Hepatocyte (in vitro differentiated cells): ENCODE measurements at regions not wholly inside any gene's neighbourhood (a gene's known extent, or its start where the extent isn't known, plus 50 kb on each side); places are given as distances from the start of the nearest gene placed in this dataset.

Experiments
- DNase-seq: peaks from one replicate; pipeline ENCODE4 v3.0.0-alpha.2; 2016; ENCODE audit warnings: low spot score
- H2AFZ ChIP-seq: fragments of 200-600 bp; sonication (generic); 2 replicates; pipeline ENCODE4 v1.6.0; 2016; ENCODE audit warnings: antibody characterized with exemption, mild to moderate bottlenecking
- H3K27ac ChIP-seq: fragments of 200-600 bp; sonication (generic); 2 replicates; pipeline ENCODE4 v1.5.1; 2016; ENCODE audit warnings: mild to moderate bottlenecking
- H3K27me3 ChIP-seq: fragments of 200-600 bp; sonication (generic); 2 replicates; pipeline ENCODE4 v1.6.1; 2016
- H3K36me3 ChIP-seq: fragments of 200-600 bp; sonication (generic); replicated peaks from 2 replicates; pipeline ENCODE4 v1.5.1; 2016; ENCODE audit warnings: low read depth; ENCODE audit not compliant: insufficient read depth
- H3K4me1 ChIP-seq: fragments of 200-600 bp; sonication (generic); 2 replicates; pipeline ENCODE4 v1.5.1; 2016; ENCODE audit warnings: mild to moderate bottlenecking, moderate library complexity; ENCODE audit not compliant: insufficient read depth
- H3K4me2 ChIP-seq: fragments of 200-600 bp; sonication (generic); 2 replicates; pipeline ENCODE4 v1.6.0; 2016
- H3K4me3 ChIP-seq: fragments of 200-600 bp; sonication (generic); 2 replicates; pipeline ENCODE4 v1.5.1; 2016; ENCODE audit warnings: mild to moderate bottlenecking
- H3K79me2 ChIP-seq: fragments of 200-600 bp; sonication (generic); 2 replicates; pipeline ENCODE4 v1.6.0; 2017; ENCODE audit warnings: mild to moderate bottlenecking
- H3K9me2 ChIP-seq: fragments of 200-600 bp; sonication (generic); replicated peaks from 2 replicates; pipeline ENCODE4 v1.6.0; 2017; ENCODE audit warnings: mild to moderate bottlenecking; ENCODE audit not compliant: insufficient read depth
- H3K9me3 ChIP-seq: fragments of 200-600 bp; sonication (generic); 2 replicates; pipeline ENCODE4 v1.5.1; 2016; ENCODE audit warnings: low read depth, mild to moderate bottlenecking
- H4K20me1 ChIP-seq: fragments of 200-600 bp; sonication (generic); 2 replicates; pipeline ENCODE4 v1.6.0; 2016; ENCODE audit warnings: mild to moderate bottlenecking; ENCODE audit not compliant: insufficient read depth, poor library complexity, severe bottlenecking
- CTCF ChIP-seq: fragments of 200-600 bp; sonication (generic); IDR thresholded peaks from 2 replicates; pipeline ENCODE4 v1.5.1; 2016; ENCODE audit warnings: antibody characterized with exemption, mild to moderate bottlenecking; ENCODE audit not compliant: poor library complexity
- EZH2 ChIP-seq: fragments of 200-600 bp; sonication (generic); IDR thresholded peaks from 2 replicates; pipeline ENCODE4 v1.6.1; 2016; ENCODE audit warnings: antibody characterized with exemption, mild to moderate bottlenecking, borderline replicate concordance
- EZH2phosphoT487 ChIP-seq: fragments of 200-600 bp; sonication (generic); IDR thresholded peaks from one replicate; pipeline ENCODE4 v1.6.1; 2018; ENCODE audit warnings: antibody characterized with exemption, mild to moderate bottlenecking, low read depth, moderate library complexity; ENCODE audit not compliant: unreplicated experiment, severe bottlenecking
- WGBS: methylation state at CpG from one replicate; pipeline ENCODE4 v1.1.6; 2016; ENCODE audit warnings: low lambda C conversion rate; ENCODE audit errors: missing lambda C conversion rate; 5-methylcytosine and 5-hydroxymethylcytosine counted together

GRCh38 chr4:58749206-58749605 is 1639.0 kb upstream of the IGFBP7 start:
- WGBS: 22% methylated on average over 8 of the region's 8 CpGs
- Histone ChIP-seq H4K20me1 (no peaks in the 10 kb centered on the region), H3K4me1 (peaks cover 8% of the 10 kb centered on the region), H3K36me3 (no peaks in the 10 kb centered on the region), H3K9me2 (no peaks in the 10 kb centered on the region), H3K27ac (peak overlapping the region; percentile 2), H3K4me3 (no peak overlapping the region), H3K9me3 (no peaks in the 10 kb centered on the region), H2AFZ (no peak overlapping the region), H3K4me2 (peak overlapping the region; percentile 49), H3K79me2 (no peaks in the 10 kb centered on the region), H3K27me3 (no peaks in the 10 kb centered on the region)
- peak; percentile 76 for DNase-seq
- TF ChIP-seq EZH2phosphoT487: no peak
- TF ChIP-seq CTCF: no peak
- TF ChIP-seq EZH2: no peak

GRCh38 chr4:58740897-58741296 is 1630.7 kb upstream of the IGFBP7 start:
- Histone ChIP-seq H3K79me2 (no peaks in the 10 kb centered on the region), H2AFZ (no peak overlapping the region), H3K36me3 (no peaks in the 10 kb centered on the region), H3K4me1 (no peaks in the 10 kb centered on the region), H3K9me2 (no peaks in the 10 kb centered on the region), H4K20me1 (no peaks in the 10 kb centered on the region), H3K9me3 (no peaks in the 10 kb centered on the region), H3K27me3 (no peaks in the 10 kb centered on the region), H3K27ac (no peak overlapping the region), H3K4me2 (no peak overlapping the region), H3K4me3 (no peak overlapping the region)
- no peak for TF ChIP-seq EZH2
- DNase-seq: no peak

GRCh38 chr4:58739275-58739674 is 1629.1 kb upstream of the IGFBP7 start:
- Histone ChIP-seq H3K79me2 (no peaks in the 10 kb centered on the region), H2AFZ (no peak overlapping the region), H3K27me3 (no peaks in the 10 kb centered on the region), H3K9me3 (no peaks in the 10 kb centered on the region), H3K9me2 (no peaks in the 10 kb centered on the region), H3K36me3 (no peaks in the 10 kb centered on the region), H4K20me1 (no peaks in the 10 kb centered on the region), H3K4me3 (no peak overlapping the region), H3K27ac (no peak overlapping the region), H3K4me1 (no peaks in the 10 kb centered on the region), H3K4me2 (no peak overlapping the region)
- no peak for TF ChIP-seq EZH2
- no peak for TF ChIP-seq CTCF
- no peak for TF ChIP-seq EZH2phosphoT487
- WGBS: 91% methylated on average over 1 of the region's 1 CpG
- no peak for DNase-seq

GRCh38 chr4:58738375-58738774 is 1628.2 kb upstream of the IGFBP7 start:
- no peaks in the 10 kb centered on the region for H3K27me3 ChIP-seq
- H3K27ac ChIP-seq: no peak overlapping the region
- H3K4me3 ChIP-seq: no peak overlapping the region
- no peaks in the 10 kb centered on the region for H3K4me1 ChIP-seq
- H3K9me2 ChIP-seq: no peaks in the 10 kb centered on the region
- no peak for DNase-seq
- TF ChIP-seq EZH2 (no peak), EZH2phosphoT487 (no peak), CTCF (no peak)
- no peaks in the 10 kb centered on the region for H3K79me2 ChIP-seq
- no peak overlapping the region for H2AFZ ChIP-seq
- H3K4me2 ChIP-seq: no peak overlapping the region
- H3K9me3 ChIP-seq: no peaks in the 10 kb centered on the region
- no peaks in the 10 kb centered on the region for H3K36me3 ChIP-seq
- no peaks in the 10 kb centered on the region for H4K20me1 ChIP-seq
